Hippocampal formation (tissue), 2 donors: ENCODE measurements at regions not wholly inside any gene's neighbourhood (a gene's known extent, or its start where the extent isn't known, plus 50 kb on each side); places are given as distances from the start of the nearest gene placed in this dataset.
"Not testable (repeated sequence)": the region's sequence is repeated elsewhere in the genome, so short reads cannot be mapped to it uniquely, and the experiment has no call there.

ENCODE experiments used
- DNase-seq, 2 donors: peaks; one replicate each; lab custom pipeline; 2025; lab: John Stamatoyannopoulos, UW

- DNase-seq = no peak
Measured at GRCh38 chr15:79157631-79158592, 67.3 kb upstream of the RASGRF1 start.

GRCh38 chr15:79156704-79157375, 66.3 kb upstream of the RASGRF1 start:
- no peak for DNase-seq

DNA sequence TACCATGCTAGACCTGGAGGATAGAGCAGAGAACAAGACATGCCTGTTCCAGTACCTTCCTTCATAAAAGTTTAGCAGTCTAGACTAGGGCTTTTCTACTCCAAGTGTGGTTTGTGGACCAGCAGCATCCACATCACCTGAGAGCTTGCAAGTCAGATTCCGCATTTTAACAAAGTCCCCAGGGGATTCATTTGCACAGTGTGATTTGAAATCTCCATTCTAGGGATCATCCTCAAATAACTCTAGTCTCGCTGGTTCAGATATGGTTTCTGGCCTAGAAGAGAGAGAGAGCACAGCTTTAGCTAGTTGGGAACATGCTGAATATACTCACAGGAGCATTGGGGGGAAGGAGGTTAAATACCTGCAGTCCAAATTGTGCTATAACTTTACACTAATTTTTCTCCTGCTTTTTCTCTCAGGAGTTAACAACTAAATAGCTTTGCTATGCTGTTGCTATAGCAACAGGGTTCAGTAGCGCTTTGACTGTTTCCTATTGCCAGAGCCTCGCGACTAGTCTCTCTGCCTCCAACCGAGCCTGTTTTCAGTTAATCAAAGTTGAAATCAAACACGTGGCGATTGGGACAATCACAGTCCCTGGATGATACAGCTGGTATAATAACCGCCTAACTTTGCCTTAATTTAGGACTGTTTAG, 64.0 kb upstream of the RASGRF1 start:
- no peak for DNase-seq

DNA sequence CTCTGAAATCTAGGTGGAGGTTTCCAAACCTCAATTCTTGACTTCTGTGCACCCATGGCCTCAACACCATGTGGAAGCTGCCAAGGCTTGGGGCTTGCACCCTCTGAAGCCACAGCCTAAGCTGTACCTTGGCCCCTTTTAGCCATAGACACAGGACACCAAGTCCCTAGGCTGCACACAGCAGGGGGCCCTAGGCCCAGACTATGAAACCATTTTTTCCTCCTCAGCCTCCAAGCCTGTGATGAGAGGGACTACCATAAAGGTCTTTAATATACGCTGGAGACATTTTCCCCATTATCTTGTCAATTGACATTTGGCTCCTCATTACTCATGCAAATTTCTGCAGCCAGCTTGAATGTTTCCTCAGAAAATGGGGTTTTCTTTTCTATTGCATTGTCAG, 53.7 kb upstream of the RASGRF1 start:
- not testable (repeated sequence) for DNase-seq

- DNase-seq = no peak
Measured at GRCh38 chr15:79140846-79141570, 50.4 kb upstream of the RASGRF1 start.
